ENCODE measurements at regions not wholly inside any gene's neighbourhood (a gene's known extent, or its start where the extent isn't known, plus 50 kb on each side); places are given as distances from the start of the nearest gene placed in this dataset.

GRCh38 chr2:240216167-240216566 lies 75.7 kb upstream of the OTOS start:
- Histone ChIP-seq H3K4me1 (ENCODE audit: control insufficient read depth, insufficient read depth, low read length) (no peaks in the 10 kb centered on the region), H3K27me3 (ENCODE audit: control insufficient read depth, insufficient read depth, low read length) (no peaks in the 10 kb centered on the region), H3K36me3 (ENCODE audit: control insufficient read depth, insufficient read depth, low read length) (no peaks in the 10 kb centered on the region), H3K9me3 (ENCODE audit: control insufficient read depth, insufficient read depth, low read length) (no peaks in the 10 kb centered on the region), H3K27ac (ENCODE audit: low read length) (no peak overlapping the region), H3K4me3 (ENCODE audit: low read length) (no peak overlapping the region)
- TF ChIP-seq CTCF (IDR thresholded peaks at IDR 0.05): no peak
- intact Hi-C loops (cut with micrococcal nuclease): no loop called here
- ATAC-seq (no peak), DNase-seq (peak in 1 of 2 donors; percentile 9)
- Mint-ChIP-seq H3K4me3 (no peak overlapping the region), H3K27me3 (ENCODE audit: low read depth in 2 of 2) (peaks cover 0 to 6% of the 10 kb centered on the region in 2 donors), H3K36me3 (no peaks in the 10 kb centered on the region), H3K9me3 (no peaks in the 10 kb centered on the region), H3K27ac (no peak overlapping the region), H3K4me1 (no peaks in the 10 kb centered on the region)
- 83% methylated on average over 8 of the region's 8 CpGs for WGBS (ENCODE audit: insufficient coverage)

GRCh38 chr2:240217431-240218301 lies 77.2 kb upstream of the OTOS start:
- Histone ChIP-seq H3K27ac (ENCODE audit: low read length) (no peak overlapping the region), H3K27me3 (ENCODE audit: control insufficient read depth, insufficient read depth, low read length) (no peaks in the 10 kb centered on the region), H3K4me1 (ENCODE audit: control insufficient read depth, insufficient read depth, low read length) (no peaks in the 10 kb centered on the region), H3K9me3 (ENCODE audit: control insufficient read depth, insufficient read depth, low read length) (no peaks in the 10 kb centered on the region), H3K36me3 (ENCODE audit: control insufficient read depth, insufficient read depth, low read length) (no peaks in the 10 kb centered on the region), H3K4me3 (ENCODE audit: low read length) (no peak overlapping the region)
- intact Hi-C loops (cut with micrococcal nuclease): no loop called here
- ATAC-seq (no peak), DNase-seq (peak in 1 of 2 donors; percentile 9)
- Mint-ChIP-seq H3K36me3 (no peaks in the 10 kb centered on the region), H3K27ac (no peak overlapping the region), H3K4me1 (no peaks in the 10 kb centered on the region), H3K27me3 (ENCODE audit: low read depth in 2 of 2) (peaks cover 4 to 10% of the 10 kb centered on the region in 2 donors), H3K4me3 (no peak overlapping the region), H3K9me3 (no peaks in the 10 kb centered on the region)
- TF ChIP-seq CTCF (IDR thresholded peaks at IDR 0.05): no peak
- WGBS (ENCODE audit: insufficient coverage): 89% methylated on average over 20 of the region's 20 CpGs

- Histone ChIP-seq H3K27ac (ENCODE audit: low read length) (no peak overlapping the region), H3K4me1 (ENCODE audit: control insufficient read depth, insufficient read depth, low read length) (no peaks in the 10 kb centered on the region), H3K36me3 (ENCODE audit: control insufficient read depth, insufficient read depth, low read length) (no peaks in the 10 kb centered on the region), H3K27me3 (ENCODE audit: control insufficient read depth, insufficient read depth, low read length) (no peaks in the 10 kb centered on the region), H3K4me3 (ENCODE audit: low read length) (no peak overlapping the region), H3K9me3 (ENCODE audit: control insufficient read depth, insufficient read depth, low read length) (no peaks in the 10 kb centered on the region)
- intact Hi-C loops (cut with micrococcal nuclease): no loop called here
- Mint-ChIP-seq H3K36me3 (no peaks in the 10 kb centered on the region), H3K27ac (no peak overlapping the region), H3K27me3 (ENCODE audit: low read depth in 2 of 2) (peaks cover 18 to 21% of the 10 kb centered on the region in 2 donors), H3K9me3 (no peaks in the 10 kb centered on the region), H3K4me3 (no peak overlapping the region), H3K4me1 (no peaks in the 10 kb centered on the region)
- 88% methylated on average over 15 of the region's 16 CpGs for WGBS (ENCODE audit: insufficient coverage)
- DNase-seq (no peak), ATAC-seq (no peak)
- TF ChIP-seq CTCF (IDR thresholded peaks at IDR 0.05): no peak
These were observed 78.9 kb upstream of the OTOS start for GRCh38 chr2:240219208-240219890.
